ENCODE measurements at regions not wholly inside any gene's neighbourhood (a gene's known extent, or its start where the extent isn't known, plus 50 kb on each side); places are given as distances from the start of the nearest gene placed in this dataset.

DNA sequence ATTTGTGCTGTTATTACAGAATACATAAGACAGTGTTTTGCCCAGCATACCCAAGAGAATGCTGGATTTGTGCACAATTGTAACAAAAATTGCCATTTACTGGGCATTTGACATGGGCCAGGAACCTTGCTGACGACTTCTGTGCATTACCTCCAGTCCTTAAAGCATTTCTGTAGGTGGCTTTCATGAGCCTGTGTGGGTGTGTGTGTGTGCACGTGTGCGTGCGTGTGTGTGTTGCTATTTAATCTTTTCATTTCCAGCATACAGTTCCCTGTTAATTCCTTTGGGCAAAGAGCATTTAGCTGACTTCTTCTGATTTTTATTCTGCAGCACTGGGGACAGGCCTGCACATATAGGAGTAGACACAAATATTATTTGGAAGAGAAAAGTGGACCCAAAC is 134.4 kb downstream of the CYLD start:
- Histone ChIP-seq H3K56ac (ENCODE audit: extremely low read depth, insufficient read depth, low read length) (no peak overlapping the region), H3K4me2 (ENCODE audit: low read depth, low read length) (no peak overlapping the region), H4K5ac (ENCODE audit: low read depth, low read length) (no peak overlapping the region), H3K4me3 (ENCODE audit: insufficient read depth, low read depth, low read length) (no peak overlapping the region), H3K27ac (ENCODE audit: insufficient read depth, low read length) (no peak overlapping the region), H3K4me1 (ENCODE audit: control insufficient read depth, insufficient read depth, low read length) (no peaks in the 10 kb centered on the region), H3K4ac (ENCODE audit: low read depth, low read length) (no peak overlapping the region), H3K14ac (replicated peaks; ENCODE audit: low read depth, low read length) (no peak overlapping the region), H2BK120ac (ENCODE audit: low read depth, low read length) (no peak overlapping the region), H2AFZ (replicated peaks; ENCODE audit: low read length, poor library complexity) (no peak overlapping the region), H3K36me3 (ENCODE audit: control insufficient read depth, insufficient read depth, low read length) (no peaks in the 10 kb centered on the region), H3K79me1 (ENCODE audit: low read depth in 1 of 2, low read length in 2 of 2) (no peaks in the 10 kb centered on the region), H3K23ac (ENCODE audit: low read depth, low read length) (no peak overlapping the region), H4K8ac (ENCODE audit: low read depth in 2 of 2, low read length in 2 of 2) (no peak overlapping the region), H3K9ac (ENCODE audit: low read depth, low read length) (no peak overlapping the region), H3K18ac (ENCODE audit: low read depth, low read length) (no peak overlapping the region), H4K20me1 (ENCODE audit: insufficient read depth, low read length) (no peaks in the 10 kb centered on the region), H2BK15ac (ENCODE audit: low read depth, low read length) (no peak overlapping the region), H2AK9ac (replicated peaks; ENCODE audit: low read depth, low read length, poor library complexity) (no peak overlapping the region), H3K27me3 (ENCODE audit: control insufficient read depth, insufficient read depth, low read length) (peaks cover 2% of the 10 kb centered on the region), H3K9me1 (ENCODE audit: insufficient read depth, low read length) (no peaks in the 10 kb centered on the region), H2AK5ac (ENCODE audit: low read depth, low read length) (no peak overlapping the region), H2BK20ac (ENCODE audit: low read depth, low read length) (no peak overlapping the region), H4K91ac (ENCODE audit: insufficient read depth, low read depth, low read length) (no peak overlapping the region), H2BK5ac (ENCODE audit: low read depth, low read length, poor library complexity, severe bottlenecking) (no peak overlapping the region), H3K9me3 (ENCODE audit: control insufficient read depth, insufficient read depth, low read length) (no peaks in the 10 kb centered on the region)
- dilution Hi-C loops (cut with HindIII; ENCODE audit: low sequenced_read_pairs, unreplicated experiment), result no loop called here
- ChIA-PET CTCF (interaction anchor here (0.6 kb wide), 1 partner anchor 54 kb away, joined by 4 read pairs; no protein-coding TSS in a partner anchor), POLR2A (ENCODE audit: unreplicated experiment) (no interaction called here)
- BruUV-seq (replicated peaks), result no TSS peak
- no CpG with 5 or more reads among the region's 4 CpGs for WGBS, 2 experiments (ENCODE audit: extremely low coverage in 2 of 2, insufficient read length in 1 of 2)
- intact Hi-C loops (cut with micrococcal nuclease), result no loop called here
- in situ Hi-C loops (cut with MboI; ENCODE audit: low sequenced_read_pairs), result no loop called here
- DNase-seq (no peak), ATAC-seq (ENCODE audit: low read depth) (no peak)
- TF ChIP-seq USF2 (IDR thresholded peaks at IDR 0.05; ENCODE audit: low read depth, low read length) (no peak), RFX5 (IDR thresholded peaks at IDR 0.05; ENCODE audit: low read depth, low read length) (no peak), RAD21 (IDR thresholded peaks at IDR 0.05; ENCODE audit: low read length) (no peak), SMC3 (IDR thresholded peaks at IDR 0.05; ENCODE audit: low read depth, low read length) (no peak), CHD1 (IDR thresholded peaks at IDR 0.05; ENCODE audit: low read depth, low read length) (no peak), POLR2A (IDR thresholded peaks at IDR 0.05; ENCODE audit: low read depth, low read length) (no peak), CEBPB (IDR thresholded peaks at IDR 0.05; ENCODE audit: low read depth, low read length) (no peak), ELK1 (IDR thresholded peaks at IDR 0.05; ENCODE audit: borderline replicate concordance, low read depth, low read length) (no peak), FOS (IDR thresholded peaks at IDR 0.05; ENCODE audit: low read depth, low read length) (no peak), MXI1 (IDR thresholded peaks at IDR 0.05; ENCODE audit: borderline replicate concordance, low read depth, low read length) (no peak), MAZ (IDR thresholded peaks at IDR 0.05; ENCODE audit: borderline replicate concordance, low read depth, low read length) (no peak), RCOR1 (IDR thresholded peaks at IDR 0.05; ENCODE audit: insufficient replicate concordance, low read length) (no peak), BHLHE40 (IDR thresholded peaks at IDR 0.05; ENCODE audit: low read depth, low read length) (no peak), NFE2L2 (IDR thresholded peaks at IDR 0.05; ENCODE audit: low read depth, low read length) (no peak), MAFK (IDR thresholded peaks at IDR 0.05; ENCODE audit: low read depth, low read length) (no peak)
- TF ChIP-seq, protein P1, sequence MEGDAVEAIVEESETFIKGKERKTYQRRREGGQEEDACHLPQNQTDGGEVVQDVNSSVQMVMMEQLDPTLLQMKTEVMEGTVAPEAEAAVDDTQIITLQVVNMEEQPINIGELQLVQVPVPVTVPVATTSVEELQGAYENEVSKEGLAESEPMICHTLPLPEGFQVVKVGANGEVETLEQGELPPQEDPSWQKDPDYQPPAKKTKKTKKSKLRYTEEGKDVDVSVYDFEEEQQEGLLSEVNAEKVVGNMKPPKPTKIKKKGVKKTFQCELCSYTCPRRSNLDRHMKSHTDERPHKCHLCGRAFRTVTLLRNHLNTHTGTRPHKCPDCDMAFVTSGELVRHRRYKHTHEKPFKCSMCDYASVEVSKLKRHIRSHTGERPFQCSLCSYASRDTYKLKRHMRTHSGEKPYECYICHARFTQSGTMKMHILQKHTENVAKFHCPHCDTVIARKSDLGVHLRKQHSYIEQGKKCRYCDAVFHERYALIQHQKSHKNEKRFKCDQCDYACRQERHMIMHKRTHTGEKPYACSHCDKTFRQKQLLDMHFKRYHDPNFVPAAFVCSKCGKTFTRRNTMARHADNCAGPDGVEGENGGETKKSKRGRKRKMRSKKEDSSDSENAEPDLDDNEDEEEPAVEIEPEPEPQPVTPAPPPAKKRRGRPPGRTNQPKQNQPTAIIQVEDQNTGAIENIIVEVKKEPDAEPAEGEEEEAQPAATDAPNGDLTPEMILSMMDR (conservative IDR thresholded peaks at IDR 0.05; ENCODE audit: low read depth, low read length), result no peak

All from IMR-90 (cell line).